ENCODE measurements at regions not wholly inside any gene's neighbourhood (a gene's known extent, or its start where the extent isn't known, plus 50 kb on each side); places are given as distances from the start of the nearest gene placed in this dataset.

DNA sequence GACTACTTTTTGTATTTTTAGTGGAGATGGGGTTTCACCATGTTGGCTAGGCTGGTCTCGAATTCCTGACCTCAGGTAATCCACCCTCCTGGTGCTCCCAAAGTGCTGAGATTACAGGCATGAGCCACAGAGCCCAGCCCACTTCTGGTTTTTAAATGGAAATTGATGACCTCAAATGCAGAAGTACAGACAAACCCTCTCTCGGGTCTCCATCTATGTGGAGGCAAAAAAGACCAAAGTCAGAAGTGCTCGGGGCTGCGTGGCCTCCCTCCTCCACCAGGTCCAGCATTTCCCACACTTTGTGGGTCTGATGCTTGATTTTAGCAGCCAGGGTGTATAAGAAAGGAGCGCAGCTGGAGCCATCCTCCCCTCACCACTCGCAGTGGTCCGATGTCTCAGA lies 187.3 kb upstream of the AUTS2 start:
- TF ChIP-seq, protein P1, sequence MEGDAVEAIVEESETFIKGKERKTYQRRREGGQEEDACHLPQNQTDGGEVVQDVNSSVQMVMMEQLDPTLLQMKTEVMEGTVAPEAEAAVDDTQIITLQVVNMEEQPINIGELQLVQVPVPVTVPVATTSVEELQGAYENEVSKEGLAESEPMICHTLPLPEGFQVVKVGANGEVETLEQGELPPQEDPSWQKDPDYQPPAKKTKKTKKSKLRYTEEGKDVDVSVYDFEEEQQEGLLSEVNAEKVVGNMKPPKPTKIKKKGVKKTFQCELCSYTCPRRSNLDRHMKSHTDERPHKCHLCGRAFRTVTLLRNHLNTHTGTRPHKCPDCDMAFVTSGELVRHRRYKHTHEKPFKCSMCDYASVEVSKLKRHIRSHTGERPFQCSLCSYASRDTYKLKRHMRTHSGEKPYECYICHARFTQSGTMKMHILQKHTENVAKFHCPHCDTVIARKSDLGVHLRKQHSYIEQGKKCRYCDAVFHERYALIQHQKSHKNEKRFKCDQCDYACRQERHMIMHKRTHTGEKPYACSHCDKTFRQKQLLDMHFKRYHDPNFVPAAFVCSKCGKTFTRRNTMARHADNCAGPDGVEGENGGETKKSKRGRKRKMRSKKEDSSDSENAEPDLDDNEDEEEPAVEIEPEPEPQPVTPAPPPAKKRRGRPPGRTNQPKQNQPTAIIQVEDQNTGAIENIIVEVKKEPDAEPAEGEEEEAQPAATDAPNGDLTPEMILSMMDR (IDR thresholded peaks at IDR 0.05; ENCODE audit: low read depth, low read length) = no peak
- TF ChIP-seq EZH2phosphoT487 (IDR thresholded peaks at IDR 0.05; ENCODE audit: low read depth) = no peak

Measured in OCI-LY3 (cell line).